ENCODE measurements at regions not wholly inside any gene's neighbourhood (a gene's known extent, or its start where the extent isn't known, plus 50 kb on each side); places are given as distances from the start of the nearest gene placed in this dataset.

DNA sequence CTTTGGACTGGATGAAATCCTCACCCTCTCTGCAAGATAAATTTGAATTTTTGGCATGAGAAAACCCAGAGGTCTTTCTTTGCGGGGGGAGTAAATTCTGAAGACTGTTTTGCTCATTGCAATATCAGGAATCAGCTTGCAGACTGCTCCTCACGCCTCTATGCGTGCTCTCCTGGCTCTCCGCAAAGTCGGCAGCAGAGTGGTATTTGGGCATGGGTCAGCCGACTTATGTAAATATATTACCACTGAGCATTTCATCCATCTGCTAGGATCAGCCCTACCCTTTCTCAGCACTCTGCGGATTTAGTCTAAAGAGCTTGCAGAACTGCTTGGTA lies 288.0 kb downstream of the ASMT start:
- Histone ChIP-seq H3K4ac (replicated peaks; ENCODE audit: insufficient read length, low read depth, low read length) (no peak overlapping the region), H3K14ac (ENCODE audit: insufficient read length) (no peak overlapping the region), H3K79me2 (ENCODE audit: control insufficient read depth in 1 of 2, insufficient read depth in 2 of 2, low read length in 2 of 2) (no peaks in the 10 kb centered on the region), H3K23ac (ENCODE audit: insufficient read length) (no peak overlapping the region), H2AFZ (ENCODE audit: low read length) (no peak overlapping the region), H2BK20ac (ENCODE audit: low read length) (peak overlapping the region; percentile 11; the same call in 1 of the 2 replicates), H3K56ac (replicated peaks; ENCODE audit: insufficient read length, low read depth, low read length) (no peak overlapping the region), H2BK12ac (ENCODE audit: low read depth, low read length) (peak overlapping the region; percentile 5; the same call in 1 of the 2 replicates), H2BK120ac (replicated peaks; ENCODE audit: low read depth, low read length) (no peak overlapping the region), H3K23me2 (ENCODE audit: low read depth, low read length) (peaks cover 9% of the 10 kb centered on the region; the same call in 1 of the 2 replicates), H4K5ac (ENCODE audit: insufficient read length, low read depth, low read length) (no peak overlapping the region), H3K9me3 (ENCODE audit: insufficient read depth in 2 of 2, low read depth in 1 of 2, low read length in 1 of 2) (no peaks in the 10 kb centered on the region), H3K79me1 (ENCODE audit: low read depth, low read length) (no peaks in the 10 kb centered on the region), H3K18ac (ENCODE audit: extremely low read depth, low read length) (no peak overlapping the region; the same call in 1 of the 2 replicates), H2BK5ac (ENCODE audit: low read depth, low read length) (no peak overlapping the region), H3K4me1 (replicated peaks in 1 of 4; ENCODE audit: control insufficient read depth in 3 of 4, insufficient read depth in 4 of 4, low read length in 3 of 4) (peaks cover 0 to 3% (median under 1%) of the 10 kb centered on the region in 4 experiments; a peak in 2 of 7 replicates), H2AK5ac (ENCODE audit: low read depth, low read length) (no peak overlapping the region), H4K91ac (replicated peaks; ENCODE audit: insufficient read length, low read length) (no peak overlapping the region), H3K27ac (ENCODE audit: low read depth, low read length) (no peak overlapping the region), H2BK15ac (ENCODE audit: low read length) (no peak overlapping the region), H4K8ac (ENCODE audit: extremely low read depth, insufficient read depth, low read length) (no peak overlapping the region), H3K36me3 (ENCODE audit: control insufficient read depth in 2 of 4, insufficient read depth in 4 of 4, low read length in 3 of 4) (peaks cover 0 to 2% (median 0%) of the 10 kb centered on the region in 4 experiments; a peak in 1 of 8 replicates), H3K27me3 (replicated peaks in 1 of 4; ENCODE audit: control insufficient read depth in 3 of 4, extremely low read depth in 1 of 4, insufficient read depth in 3 of 4, low read length in 3 of 4) (no peaks in the 10 kb centered on the region), H3K4me2 (ENCODE audit: insufficient read depth in 1 of 2, low read depth in 2 of 2, low read length in 2 of 2) (no peak overlapping the region), H3K9ac (replicated peaks in 1 of 4; ENCODE audit: extremely low read depth in 1 of 4, low read depth in 3 of 4, low read length in 3 of 4) (no peak overlapping the region), H3K4me3 (ENCODE audit: extremely low read depth in 1 of 4, insufficient read depth in 2 of 4, low read depth in 3 of 4, low read length in 4 of 4) (no peak overlapping the region), H4K20me1 (replicated peaks in 1 of 2; ENCODE audit: control insufficient read depth in 1 of 2, insufficient read depth in 2 of 2, low read length in 2 of 2) (peaks cover 0 to 7% of the 10 kb centered on the region in 2 experiments)
- FAIRE-seq: no peak
- CTCF ChIA-PET (ENCODE audit: partially characterized antibody): no interaction called here
- POLR2A ChIA-PET (ENCODE audit: partially characterized antibody): no interaction called here
- TF ChIP-seq POU5F1 (IDR thresholded peaks at IDR 0.05; ENCODE audit: low read depth, low read length): no peak
- TF ChIP-seq POLR2A (IDR thresholded peaks at IDR 0.05; ENCODE audit: control extremely low read depth in 1 of 2, low read depth in 2 of 2, low read length in 2 of 2): no peak
- no peak for TF ChIP-seq RBBP5 (IDR thresholded peaks at IDR 0.05; ENCODE audit: borderline replicate concordance, low read depth, low read length)
- no peak for TF ChIP-seq NRF1 (IDR thresholded peaks at IDR 0.05; ENCODE audit: low read depth, low read length)
- TF ChIP-seq SP2 (IDR thresholded peaks at IDR 0.05; ENCODE audit: low read length): no peak
- TF ChIP-seq KDM1A (IDR thresholded peaks at IDR 0.05; ENCODE audit: borderline replicate concordance, low read length): no peak
- no peak for TF ChIP-seq BRCA1 (IDR thresholded peaks at IDR 0.05; ENCODE audit: low read depth, low read length)
- no peak for TF ChIP-seq CHD1 (IDR thresholded peaks at IDR 0.05; ENCODE audit: low read depth, low read length)
- TF ChIP-seq PHF8 (conservative IDR thresholded peaks at IDR 0.05; ENCODE audit: low read depth, low read length): no peak
- 86% methylated on average over 7 of the region's 7 CpGs; no CpG with 5 or more reads in 1 of the 2 experiments for WGBS, 2 experiments (ENCODE audit: extremely low coverage in 1 of 2, insufficient coverage in 1 of 2, insufficient read length in 1 of 2, insufficient replicate concordance in 2 of 2, low coverage in 1 of 2, low lambda C conversion rate in 2 of 2, missing lambda C conversion rate in 1 of 2)
- no peak for DNase-seq (ENCODE audit: low read depth in 1 of 2, low spot score in 2 of 2)

Measured in H1 (cell line).